Memory B cell (primary cell): ENCODE measurements at regions not wholly inside any gene's neighbourhood (a gene's known extent, or its start where the extent isn't known, plus 50 kb on each side); places are given as distances from the start of the nearest gene placed in this dataset.
"Not testable (repeated sequence)": the region's sequence is repeated elsewhere in the genome, so short reads cannot be mapped to it uniquely, and the experiment has no call there.

Experiments
- ATAC-seq: fragments of 150-1000 bp; cut with Tn5 transposase; 2 replicates; pipeline ENCODE4 v1.10.0; 2021; ENCODE audit warnings: low read depth, mild to moderate bottlenecking, moderate library complexity
- DNase-seq, 2 donors: peaks; one replicate each; pipeline ENCODE4 v3.0.0; 2022; ENCODE audit warnings: low spot score in 2 of 2
- H3K27ac Mint-ChIP-seq: one replicate; pipeline ENCODE4 v1.8.0; 2022; ENCODE audit warnings: mild to moderate bottlenecking, moderate library complexity, mixed read lengths
- H3K27me3 Mint-ChIP-seq: one replicate; pipeline ENCODE4 v1.8.0; 2022; ENCODE audit warnings: mixed read lengths
- H3K36me3 Mint-ChIP-seq: one replicate; pipeline ENCODE4 v1.8.0; 2022; ENCODE audit warnings: mild to moderate bottlenecking, mixed read lengths
- H3K4me1 Mint-ChIP-seq: one replicate; pipeline ENCODE4 v1.8.0; 2022; ENCODE audit warnings: mixed read lengths
- H3K4me3 Mint-ChIP-seq: one replicate; pipeline ENCODE4 v1.8.0; 2022; ENCODE audit warnings: mild to moderate bottlenecking, moderate library complexity, mixed read lengths
- H3K9me3 Mint-ChIP-seq: one replicate; pipeline ENCODE4 v1.8.0; 2022; ENCODE audit warnings: mixed read lengths

DNA sequence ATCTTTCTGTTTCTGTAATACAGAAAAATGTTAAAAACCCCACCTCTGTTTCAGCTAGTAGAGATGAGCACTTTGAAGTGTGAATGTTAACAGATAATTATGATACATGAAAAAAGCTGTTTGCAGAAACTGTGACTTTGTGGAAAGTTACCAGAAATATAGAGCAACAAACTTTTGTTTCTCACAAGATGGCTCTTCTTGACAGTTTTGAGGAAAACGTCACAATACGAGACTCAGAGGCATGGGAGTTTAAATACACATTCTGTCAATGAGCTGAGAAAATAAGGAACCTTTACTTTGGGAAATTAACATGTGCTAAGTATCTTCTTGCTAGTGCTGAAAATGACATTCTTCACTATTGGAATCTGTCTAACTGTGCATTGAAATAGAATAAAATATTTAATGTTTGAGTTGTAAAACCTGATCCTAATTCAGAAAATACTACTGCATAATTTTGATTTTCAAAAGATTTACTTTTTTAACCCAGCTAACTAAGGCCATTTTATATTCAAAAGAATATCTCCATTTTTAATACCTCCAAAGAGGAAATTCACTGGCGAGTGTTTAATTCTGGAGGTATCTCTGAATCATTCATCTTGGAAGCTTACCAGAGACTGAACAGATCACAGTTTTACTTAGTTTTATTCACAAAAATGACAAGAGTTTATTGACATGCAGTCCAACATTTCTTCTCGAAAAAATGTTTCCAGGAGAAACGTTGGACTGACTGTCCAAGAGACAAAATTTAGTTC is 308.9 kb upstream of the LRFN5 start:
- H3K4me1 Mint-ChIP-seq: no peaks in the 10 kb centered on the region

DNA sequence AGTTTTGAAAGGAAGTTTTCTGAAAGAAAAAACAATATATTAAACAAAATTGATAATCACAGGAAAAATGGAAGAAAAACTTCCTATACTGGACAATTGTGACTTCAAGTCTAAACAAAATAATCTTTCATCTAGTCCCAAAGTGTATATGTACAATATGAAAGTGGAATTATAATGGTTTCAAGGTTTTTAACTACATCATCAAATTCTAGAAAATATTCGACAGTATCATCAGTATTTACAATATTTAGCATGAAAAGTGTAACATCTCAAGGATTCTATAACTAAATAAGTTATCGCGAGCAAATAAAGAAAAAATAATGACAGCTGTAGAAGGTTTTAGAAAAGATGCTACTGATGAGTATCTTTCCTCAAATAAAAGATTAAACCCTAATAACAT is 310.9 kb upstream of the LRFN5 start:
- DNase-seq (no peak), ATAC-seq (no peak)

More for the DNA sequence above, 308.9 kb upstream of the LRFN5 start:
- Mint-ChIP-seq H3K36me3 (no peaks in the 10 kb centered on the region), H3K9me3 (peaks cover 2% of the 10 kb centered on the region), H3K27ac (no peak overlapping the region), H3K4me3 (no peak overlapping the region), H3K27me3 (no peaks in the 10 kb centered on the region)
- DNase-seq (no peak), ATAC-seq (no peak)

DNA sequence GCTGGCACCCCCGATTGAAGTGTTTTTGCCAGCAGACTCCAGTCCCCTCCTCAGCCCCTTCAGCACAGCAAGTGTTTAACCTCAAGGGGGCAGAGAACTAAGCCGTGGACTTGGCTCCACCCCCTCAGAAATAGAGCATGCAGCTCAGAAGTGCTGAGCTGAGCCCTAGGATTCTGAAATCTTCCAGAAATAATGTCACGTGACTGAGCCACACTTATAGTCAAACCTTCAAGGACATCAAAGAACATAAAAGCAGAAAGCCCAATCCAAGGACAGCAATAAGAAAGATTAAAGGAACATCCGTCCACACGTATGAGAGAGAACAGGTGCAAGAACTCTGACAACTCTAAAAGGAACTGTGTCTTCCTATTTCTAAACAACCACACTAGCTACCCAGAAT is 317.7 kb upstream of the LRFN5 start:
- H3K9me3 Mint-ChIP-seq: peaks cover 9% of the 10 kb centered on the region
- no peak for DNase-seq
- H3K4me3 Mint-ChIP-seq: no peak overlapping the region
- H3K4me1 Mint-ChIP-seq: no peaks in the 10 kb centered on the region
- H3K27me3 Mint-ChIP-seq: no peaks in the 10 kb centered on the region
- no peaks in the 10 kb centered on the region for H3K36me3 Mint-ChIP-seq
- no peak for ATAC-seq
- H3K27ac Mint-ChIP-seq: no peak overlapping the region

More for the DNA sequence above, 310.9 kb upstream of the LRFN5 start:
- Mint-ChIP-seq H3K36me3 (no peaks in the 10 kb centered on the region), H3K27me3 (no peaks in the 10 kb centered on the region), H3K4me1 (no peaks in the 10 kb centered on the region), H3K9me3 (peaks cover 2% of the 10 kb centered on the region), H3K4me3 (no peak overlapping the region), H3K27ac (no peak overlapping the region)

DNA sequence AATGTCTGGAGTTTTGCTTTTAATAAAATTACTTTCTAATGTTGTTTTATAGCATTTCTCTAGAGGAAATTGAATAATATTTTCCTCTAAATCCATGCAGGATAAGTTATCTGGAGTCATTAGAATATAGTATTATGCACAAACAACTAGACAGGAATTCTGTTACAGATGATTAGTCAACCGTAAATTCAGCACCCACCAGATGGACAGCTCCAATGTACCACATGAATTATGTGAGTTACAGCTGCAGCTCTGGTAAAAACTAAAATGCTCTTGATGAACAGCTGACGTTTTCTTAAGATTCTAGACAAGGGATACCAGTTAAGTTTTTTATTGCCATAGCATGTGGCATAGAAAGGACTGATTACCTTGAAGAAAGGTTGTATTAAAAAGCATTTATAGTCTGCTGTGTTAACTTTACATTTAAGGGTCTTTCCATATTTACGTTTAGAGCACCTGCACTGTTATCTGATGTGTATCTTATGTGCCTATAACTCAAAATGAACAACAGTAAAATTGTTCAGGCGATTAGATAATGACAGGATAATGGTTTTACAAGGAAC is 321.4 kb upstream of the LRFN5 start:
- Mint-ChIP-seq H3K36me3 (no peaks in the 10 kb centered on the region), H3K27me3 (no peaks in the 10 kb centered on the region), H3K27ac (no peak overlapping the region), H3K4me3 (no peak overlapping the region), H3K4me1 (no peaks in the 10 kb centered on the region), H3K9me3 (peaks cover 11% of the 10 kb centered on the region)
- ATAC-seq (no peak), DNase-seq (no peak)

DNA sequence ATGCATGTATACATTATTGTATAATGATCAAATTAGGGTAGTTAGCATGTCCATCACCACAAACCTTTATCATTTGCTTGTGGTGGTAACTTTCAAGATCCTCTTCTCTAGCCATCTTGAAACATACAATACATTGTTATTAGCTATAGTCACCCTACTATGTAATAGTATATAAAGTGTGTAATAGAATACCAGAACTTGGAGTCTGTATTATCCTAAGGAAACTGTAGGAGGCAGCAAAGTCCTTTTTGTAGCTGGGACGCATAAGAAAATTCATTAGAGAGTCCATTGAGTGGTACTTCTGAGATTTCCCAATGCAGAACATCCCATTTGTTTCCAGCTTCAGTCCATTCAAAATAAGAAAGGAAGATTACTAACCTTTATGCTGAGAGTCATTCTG is 325.9 kb upstream of the LRFN5 start:
- no peak overlapping the region for H3K4me3 Mint-ChIP-seq
- H3K4me1 Mint-ChIP-seq: no peaks in the 10 kb centered on the region
- no peak overlapping the region for H3K27ac Mint-ChIP-seq
- no peaks in the 10 kb centered on the region for H3K36me3 Mint-ChIP-seq
- peaks cover 7% of the 10 kb centered on the region for H3K9me3 Mint-ChIP-seq
- ATAC-seq: no peak
- DNase-seq: no peak
- no peaks in the 10 kb centered on the region for H3K27me3 Mint-ChIP-seq

DNA sequence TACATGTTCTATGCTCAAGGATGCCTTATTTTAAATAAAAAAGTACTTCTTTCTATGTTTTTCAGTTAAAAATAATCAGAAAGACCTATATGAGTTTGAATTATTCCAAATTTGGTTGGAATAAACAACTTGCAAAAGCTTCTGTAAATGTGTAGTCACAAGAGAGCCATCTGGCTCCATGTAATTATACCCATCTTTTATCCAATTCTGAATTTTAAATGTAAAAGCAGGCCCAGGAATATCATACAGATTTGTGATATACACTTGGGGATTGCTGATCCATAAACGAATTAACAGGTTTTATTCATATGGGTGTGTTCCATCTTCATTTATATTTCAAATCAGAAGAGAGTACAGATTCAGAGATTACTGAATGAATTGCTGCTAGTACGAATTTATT is 329.2 kb upstream of the LRFN5 start:
- Mint-ChIP-seq H3K36me3 (no peaks in the 10 kb centered on the region), H3K27ac (no peak overlapping the region), H3K27me3 (no peaks in the 10 kb centered on the region), H3K4me3 (no peak overlapping the region), H3K4me1 (no peaks in the 10 kb centered on the region), H3K9me3 (peaks cover 7% of the 10 kb centered on the region)
- ATAC-seq (no peak), DNase-seq (no peak)

DNA sequence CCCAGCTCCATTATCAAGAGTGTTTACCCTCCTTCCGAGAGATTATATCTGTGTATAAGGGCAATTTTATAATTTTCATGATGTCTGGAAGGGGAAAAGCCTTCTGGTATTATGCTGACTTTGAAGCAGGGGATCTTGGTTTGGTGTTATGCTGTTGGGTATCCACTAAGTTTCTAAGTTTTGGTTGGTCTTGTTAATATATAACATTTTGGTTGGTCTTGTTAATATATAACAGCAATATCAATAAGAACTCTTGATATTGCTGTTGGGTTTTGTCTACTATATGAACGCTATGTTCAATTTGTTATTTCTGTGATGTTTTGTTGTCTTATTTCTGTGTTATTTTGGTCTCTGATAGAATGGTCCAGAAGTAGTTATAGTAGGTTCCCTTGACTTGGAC is 349.2 kb upstream of the LRFN5 start:
- H3K27me3 Mint-ChIP-seq: no peaks in the 10 kb centered on the region
- H3K36me3 Mint-ChIP-seq: no peaks in the 10 kb centered on the region
- no peak overlapping the region for H3K4me3 Mint-ChIP-seq
- peaks cover 2% of the 10 kb centered on the region for H3K9me3 Mint-ChIP-seq
- no peaks in the 10 kb centered on the region for H3K4me1 Mint-ChIP-seq
- ATAC-seq (no peak), DNase-seq (no peak)
- H3K27ac Mint-ChIP-seq: no peak overlapping the region

DNA sequence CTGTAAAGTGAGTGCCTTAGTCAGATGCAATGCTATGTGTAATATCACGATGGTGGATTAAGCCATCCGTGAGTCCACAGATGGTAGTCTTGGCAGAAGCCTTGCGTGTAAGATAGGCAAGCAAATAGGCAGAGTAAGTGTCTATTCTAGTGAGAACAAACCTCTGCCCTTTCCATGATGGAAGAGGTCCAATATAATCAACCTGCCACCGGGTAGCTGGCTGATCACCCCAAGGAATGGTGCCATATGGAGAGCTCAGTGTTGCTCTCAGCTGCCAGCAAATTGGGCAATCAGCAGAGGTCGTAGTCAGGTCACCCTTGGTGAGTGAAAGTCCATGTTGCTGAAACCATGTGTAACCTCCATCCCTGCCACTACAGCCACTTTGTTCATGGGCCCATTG is 371.2 kb upstream of the LRFN5 start:
- ATAC-seq: no peak
- DNase-seq: no peak
- H3K36me3 Mint-ChIP-seq: no peaks in the 10 kb centered on the region
- no peaks in the 10 kb centered on the region for H3K4me1 Mint-ChIP-seq
- H3K4me3 Mint-ChIP-seq: no peak overlapping the region
- no peak overlapping the region for H3K27ac Mint-ChIP-seq
- no peaks in the 10 kb centered on the region for H3K27me3 Mint-ChIP-seq
- H3K9me3 Mint-ChIP-seq: peaks cover 3% of the 10 kb centered on the region

DNA sequence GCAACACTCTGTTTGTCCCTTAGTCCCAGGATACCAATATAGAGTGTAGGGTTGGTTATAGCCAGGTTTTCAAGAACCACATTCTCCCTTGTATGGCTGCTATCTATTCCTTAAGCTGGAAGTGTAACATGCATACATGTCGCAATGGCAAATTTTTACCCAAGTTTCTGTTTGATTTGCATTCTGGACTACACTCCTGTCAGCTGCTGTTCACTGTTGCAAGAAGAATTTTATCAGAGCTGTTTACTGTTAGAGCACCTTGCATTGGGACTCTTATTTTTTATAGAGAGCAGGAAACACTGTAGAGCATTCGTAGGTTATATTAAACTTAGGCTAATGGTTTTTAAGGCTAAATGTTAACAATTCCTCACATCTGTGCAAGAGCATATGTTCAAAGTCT is 376.0 kb upstream of the LRFN5 start:
- H3K36me3 Mint-ChIP-seq: no peaks in the 10 kb centered on the region
- H3K4me1 Mint-ChIP-seq: no peaks in the 10 kb centered on the region
- no peak for DNase-seq
- peaks cover 3% of the 10 kb centered on the region for H3K9me3 Mint-ChIP-seq
- H3K27ac Mint-ChIP-seq: no peak overlapping the region
- H3K4me3 Mint-ChIP-seq: no peak overlapping the region
- H3K27me3 Mint-ChIP-seq: no peaks in the 10 kb centered on the region
- ATAC-seq: no peak

DNA sequence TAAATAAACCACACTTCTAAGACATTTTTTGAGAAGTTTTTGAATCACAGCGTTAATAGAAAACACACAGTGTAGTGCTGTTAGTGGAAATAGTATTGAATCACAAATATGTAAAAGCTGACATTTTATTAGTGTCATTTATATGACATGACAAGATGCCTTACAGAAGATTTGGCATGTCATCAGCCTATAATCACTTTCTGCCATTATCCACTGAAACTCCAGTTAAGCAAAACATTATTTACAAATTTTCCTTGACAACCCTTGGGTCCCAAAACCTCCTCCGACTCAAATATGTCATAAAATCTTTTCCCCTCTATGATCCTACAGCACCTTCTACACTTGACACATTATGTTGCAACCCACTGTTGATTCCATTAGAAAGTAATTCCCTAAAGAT is 376.9 kb upstream of the LRFN5 start:
- ATAC-seq (no peak), DNase-seq (no peak)
- H3K27me3 Mint-ChIP-seq: no peaks in the 10 kb centered on the region
- H3K36me3 Mint-ChIP-seq: no peaks in the 10 kb centered on the region
- H3K27ac Mint-ChIP-seq: no peak overlapping the region
- H3K4me1 Mint-ChIP-seq: no peaks in the 10 kb centered on the region
- no peak overlapping the region for H3K4me3 Mint-ChIP-seq
- peaks cover 2% of the 10 kb centered on the region for H3K9me3 Mint-ChIP-seq

DNA sequence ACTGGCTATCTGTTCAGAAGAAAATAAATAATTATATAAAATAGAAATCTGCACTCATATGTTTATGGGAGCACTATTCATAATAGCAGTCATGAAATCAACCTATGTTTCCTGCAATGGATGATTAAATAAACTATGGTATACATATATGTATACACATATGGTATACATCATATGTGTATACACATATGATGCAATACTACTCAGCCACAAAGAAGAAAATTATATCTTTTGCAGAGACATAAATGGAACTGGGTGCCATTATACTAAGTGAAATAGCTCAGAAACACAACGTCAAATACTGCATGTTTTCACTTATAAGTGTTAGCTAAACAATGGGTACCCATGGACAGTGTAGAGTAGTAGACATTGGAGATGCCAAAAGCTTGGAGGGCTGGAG is 381.2 kb upstream of the LRFN5 start:
- peaks cover 2% of the 10 kb centered on the region for H3K9me3 Mint-ChIP-seq
- H3K4me3 Mint-ChIP-seq: no peak overlapping the region
- H3K27me3 Mint-ChIP-seq: no peaks in the 10 kb centered on the region
- DNase-seq (no peak), ATAC-seq (no peak)
- H3K36me3 Mint-ChIP-seq: no peaks in the 10 kb centered on the region
- no peak overlapping the region for H3K27ac Mint-ChIP-seq
- H3K4me1 Mint-ChIP-seq: no peaks in the 10 kb centered on the region

DNA sequence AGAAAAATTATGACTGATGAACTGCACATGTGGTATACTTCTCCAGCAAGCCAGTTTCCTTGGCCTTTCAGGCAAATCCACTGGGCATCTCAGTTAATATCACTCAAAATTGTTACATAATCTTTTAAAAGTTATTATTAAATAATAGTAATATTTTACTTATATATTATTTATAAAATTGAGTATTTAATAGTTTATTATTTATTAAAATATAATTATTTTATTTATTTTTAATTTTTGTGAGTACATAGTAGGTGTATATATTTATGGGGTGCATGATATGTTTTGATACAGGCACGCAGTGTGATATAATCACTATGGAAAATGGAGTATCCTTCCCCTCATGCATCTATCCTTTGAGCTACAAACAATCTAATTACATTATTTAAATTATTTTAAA is 384.1 kb upstream of the LRFN5 start:
- Mint-ChIP-seq H3K27me3 (no peaks in the 10 kb centered on the region), H3K9me3 (peaks cover 4% of the 10 kb centered on the region), H3K4me3 (no peak overlapping the region), H3K4me1 (no peaks in the 10 kb centered on the region), H3K27ac (no peak overlapping the region), H3K36me3 (no peaks in the 10 kb centered on the region)
- no peak for DNase-seq
- ATAC-seq: no peak

DNA sequence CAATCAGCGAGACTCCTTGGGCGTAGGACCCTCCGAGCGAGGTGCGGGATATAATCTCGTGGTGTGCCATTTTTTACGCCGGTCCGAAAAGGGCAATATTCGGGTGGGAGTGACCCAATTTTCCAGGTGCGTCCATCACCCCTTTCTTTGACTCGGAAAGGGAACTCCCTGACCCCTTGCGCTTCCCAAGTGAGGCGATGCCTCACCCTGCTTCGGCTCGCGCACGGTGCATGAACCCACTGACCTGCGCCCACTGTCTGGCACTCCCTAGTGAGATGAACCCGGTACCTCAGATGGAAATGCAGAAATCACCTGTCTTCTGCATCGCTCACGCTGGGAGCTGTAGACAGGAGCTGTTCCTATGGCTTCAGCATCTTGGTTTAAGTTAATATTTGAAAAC is 391.7 kb upstream of the LRFN5 start:
- not testable (repeated sequence) for DNase-seq, ATAC-seq, H3K9me3 Mint-ChIP-seq, H3K4me1 Mint-ChIP-seq, H3K4me3 Mint-ChIP-seq, H3K36me3 Mint-ChIP-seq, H3K27ac Mint-ChIP-seq, H3K27me3 Mint-ChIP-seq

DNA sequence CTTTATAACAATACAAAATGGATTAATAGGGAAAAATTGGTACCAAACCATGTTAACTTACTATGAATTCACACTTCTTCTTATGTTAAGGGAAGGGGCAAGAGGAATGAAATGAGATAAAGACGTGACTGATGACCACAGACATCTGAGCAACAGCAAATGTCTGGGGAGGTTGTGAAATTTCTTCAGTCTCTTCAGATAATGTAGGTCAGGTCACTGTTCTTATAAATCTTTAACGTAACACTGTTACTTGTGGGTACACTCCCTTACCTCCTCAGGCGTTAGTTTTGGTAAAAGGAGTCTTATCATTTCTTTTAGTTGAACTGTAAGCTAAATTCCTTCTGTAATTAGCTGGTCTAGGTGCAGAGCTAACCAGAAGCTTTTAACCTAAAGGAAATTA is 405.0 kb upstream of the LRFN5 start:
- ATAC-seq: no peak
- no peaks in the 10 kb centered on the region for H3K9me3 Mint-ChIP-seq
- no peak for DNase-seq
- no peaks in the 10 kb centered on the region for H3K36me3 Mint-ChIP-seq
- no peak overlapping the region for H3K27ac Mint-ChIP-seq
- H3K27me3 Mint-ChIP-seq: no peaks in the 10 kb centered on the region
- no peaks in the 10 kb centered on the region for H3K4me1 Mint-ChIP-seq
- no peak overlapping the region for H3K4me3 Mint-ChIP-seq

DNA sequence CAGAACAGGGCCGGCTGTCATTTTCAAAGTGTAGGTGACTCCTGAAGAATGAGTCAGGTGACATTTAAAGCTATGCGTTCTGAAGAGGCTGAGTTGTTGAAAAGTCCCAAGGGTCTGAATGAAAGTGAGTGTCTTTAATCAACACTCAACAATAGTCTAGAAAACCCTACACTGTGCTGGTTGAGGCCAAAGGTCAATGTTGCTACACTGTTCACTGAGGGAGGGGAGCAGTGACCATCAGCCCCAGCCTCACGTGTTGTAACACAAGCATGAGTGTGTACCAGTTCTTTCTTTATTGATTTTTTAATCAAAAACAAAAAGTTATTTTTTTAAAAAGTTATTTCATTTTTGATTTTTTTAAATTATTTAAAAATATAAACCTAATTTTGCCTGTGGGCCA is 418.8 kb upstream of the LRFN5 start:
- Mint-ChIP-seq H3K9me3 (no peaks in the 10 kb centered on the region), H3K27me3 (no peaks in the 10 kb centered on the region), H3K4me3 (no peak overlapping the region), H3K27ac (no peak overlapping the region), H3K4me1 (no peaks in the 10 kb centered on the region), H3K36me3 (no peaks in the 10 kb centered on the region)
- ATAC-seq: no peak
- no peak for DNase-seq
